Choroid plexus epithelial cell (primary cell): ENCODE measurements at regions not wholly inside any gene's neighbourhood (a gene's known extent, or its start where the extent isn't known, plus 50 kb on each side); places are given as distances from the start of the nearest gene placed in this dataset.

Source experiments
- DNase-seq: peaks from one replicate; pipeline ENCODE4 v3.0.0-alpha.2; 2010; ENCODE audit warnings: low read depth
- H3K4me3 ChIP-seq: 2 replicates; pipeline ENCODE4 v1.5.1; 2011; ENCODE audit warnings: low read depth, mild to moderate bottlenecking, control low read depth, low read length, moderate library complexity
- CTCF ChIP-seq: conservative IDR thresholded peaks from 2 replicates; pipeline ENCODE4 v1.5.1; 2011; ENCODE audit warnings: low read depth, mild to moderate bottlenecking, control low read depth, inconsistent platforms, low read length, moderate library complexity

GRCh38 chr15:39192351-39192750 is 388.5 kb upstream of the THBS1 start:
- H3K4me3 ChIP-seq: no peak overlapping the region
- TF ChIP-seq CTCF: no peak
- DNase-seq: no peak

DNA sequence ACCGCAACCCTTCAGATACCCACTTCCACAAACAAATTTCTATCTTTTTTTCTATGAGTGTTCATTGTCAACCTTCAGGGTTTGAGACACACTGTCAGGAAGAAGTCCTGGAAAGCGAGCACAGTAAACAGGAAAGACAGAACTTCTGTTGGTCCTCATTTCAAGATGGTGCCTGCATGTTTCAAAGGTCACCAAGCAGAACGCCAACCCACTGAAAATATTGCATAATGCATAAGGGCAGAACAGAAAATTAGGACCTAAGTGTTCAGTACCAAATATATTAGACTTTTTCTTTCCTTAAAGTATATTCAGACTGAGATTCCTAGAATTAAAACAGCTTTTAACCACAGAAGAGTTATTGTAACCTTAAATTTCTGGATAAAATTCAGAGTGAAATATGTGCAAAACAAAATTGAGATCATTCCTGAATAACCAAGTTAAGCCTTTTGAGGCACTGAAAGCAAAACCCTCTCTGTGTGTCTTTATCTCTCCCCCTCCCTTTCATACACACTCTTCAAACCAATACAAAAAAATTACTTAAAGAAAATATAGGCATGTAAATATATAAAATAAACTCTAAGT is 387.8 kb upstream of the THBS1 start:
- TF ChIP-seq CTCF: no peak
- no peak overlapping the region for H3K4me3 ChIP-seq
- no peak for DNase-seq

GRCh38 chr15:39193611-39194010 is 387.3 kb upstream of the THBS1 start:
- no peak overlapping the region for H3K4me3 ChIP-seq
- TF ChIP-seq CTCF: no peak
- DNase-seq: no peak

DNA sequence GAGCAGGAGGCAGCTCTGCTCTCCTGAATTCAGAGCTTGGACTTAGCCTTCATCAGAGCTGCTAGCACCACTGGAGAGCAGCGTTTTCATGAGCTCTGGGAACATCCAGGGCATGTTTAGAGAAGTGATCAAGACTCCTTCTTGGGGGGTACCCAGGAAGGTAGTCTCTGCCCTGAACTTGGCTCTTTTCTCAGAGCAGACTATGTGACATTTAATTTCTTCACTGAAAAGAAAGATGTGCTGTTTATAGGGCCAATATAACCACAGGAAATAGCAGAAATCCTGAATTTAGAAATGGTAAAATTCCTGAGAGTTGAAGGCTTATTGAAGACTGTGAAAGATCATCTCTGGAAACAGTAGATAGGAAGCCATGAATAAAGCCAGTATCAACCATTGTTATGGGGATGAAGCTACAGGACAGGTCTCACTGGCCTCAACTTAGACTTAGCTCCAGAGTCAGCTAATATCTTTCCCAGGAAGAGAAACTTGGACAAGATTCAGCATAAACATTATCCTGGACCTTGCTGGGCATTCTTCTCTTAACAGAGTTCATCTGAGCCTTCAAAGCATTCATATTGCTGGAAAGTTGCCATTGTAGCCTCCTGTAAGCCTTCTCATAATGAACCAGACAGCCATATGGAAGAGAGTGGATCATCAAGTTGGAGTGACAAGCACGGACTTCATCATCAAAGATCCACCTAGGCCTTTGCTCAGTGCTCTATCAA is 386.6 kb upstream of the THBS1 start:
- peak; percentile 62 for DNase-seq
- no peak overlapping the region for H3K4me3 ChIP-seq
- TF ChIP-seq CTCF: peak; percentile 4

DNA sequence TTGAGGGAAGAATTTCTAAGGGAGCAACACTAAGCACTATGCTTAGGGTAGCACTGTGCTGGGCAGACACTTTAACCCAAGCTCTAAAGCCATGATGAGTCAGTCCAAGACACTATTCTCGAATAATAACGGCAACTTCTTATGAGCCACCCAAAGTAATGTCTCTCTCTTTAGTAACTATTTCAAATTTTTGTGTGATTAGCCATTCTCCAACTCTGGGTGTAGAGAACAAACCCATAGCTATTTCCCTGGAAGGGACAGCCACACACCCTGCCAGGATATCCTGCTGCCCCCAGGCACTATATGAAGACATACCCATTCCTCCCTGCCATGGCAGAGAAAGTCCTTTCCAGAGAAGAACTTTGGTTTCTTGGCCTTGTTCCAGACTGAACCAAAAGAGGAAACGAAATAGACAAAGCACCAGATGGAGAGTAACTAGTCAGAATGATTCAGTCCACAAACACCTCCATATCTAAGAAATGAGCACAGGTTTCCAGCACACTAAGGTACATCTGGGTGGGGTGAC is 384.9 kb upstream of the THBS1 start:
- H3K4me3 ChIP-seq: no peak overlapping the region
- peak; percentile 75 for DNase-seq
- no peak for TF ChIP-seq CTCF

- no peak for DNase-seq
- no peak overlapping the region for H3K4me3 ChIP-seq
- no peak for TF ChIP-seq CTCF
Observed at GRCh38 chr15:39198044-39199000, 382.6 kb upstream of the THBS1 start.
